GM18868 (cell line): ENCODE measurements at regions not wholly inside any gene's neighbourhood (a gene's known extent, or its start where the extent isn't known, plus 50 kb on each side); places are given as distances from the start of the nearest gene placed in this dataset.

Experiments
- ATAC-seq: cut with Tn5 transposase; IDR thresholded peaks from one replicate; pipeline ENCODE4 v1.9.1; 2021; ENCODE audit warnings: mild to moderate bottlenecking, moderate library complexity; ENCODE audit not compliant: unreplicated experiment

GRCh38 chr22:48396785-48397530, 1430.7 kb downstream of the BRD1 start:
- no peak for ATAC-seq

GRCh38 chr22:48396091-48396784, 1431.4 kb downstream of the BRD1 start:
- ATAC-seq = no peak

- ATAC-seq = no peak
Observed at GRCh38 chr22:48395201-48395600, 1432.5 kb downstream of the BRD1 start.

- no peak for ATAC-seq
Observed at GRCh38 chr22:48394787-48395186, 1432.9 kb downstream of the BRD1 start.

GRCh38 chr22:48393885-48394284, 1433.8 kb downstream of the BRD1 start:
- no peak for ATAC-seq

GRCh38 chr22:48393041-48393370, 1434.7 kb downstream of the BRD1 start:
- ATAC-seq = no peak

- no peak for ATAC-seq
Observed at GRCh38 chr22:48391820-48392219, 1435.9 kb downstream of the BRD1 start.

- ATAC-seq = no peak
Observed at GRCh38 chr22:48391171-48391711, 1436.4 kb downstream of the BRD1 start.

- ATAC-seq = no peak
Observed at GRCh38 chr22:48389916-48390315, 1437.8 kb downstream of the BRD1 start.

GRCh38 chr22:48382197-48382596, 1445.5 kb downstream of the BRD1 start:
- ATAC-seq = no peak

- no peak for ATAC-seq
Observed at GRCh38 chr22:48380016-48380665, 1447.5 kb downstream of the BRD1 start.

GRCh38 chr22:48379371-48379770, 1448.3 kb downstream of the BRD1 start:
- ATAC-seq = no peak

GRCh38 chr22:48378673-48379072, 1449.0 kb downstream of the BRD1 start:
- ATAC-seq = no peak

- no peak for ATAC-seq
Observed at GRCh38 chr22:48376936-48377712, 1450.5 kb downstream of the BRD1 start.

GRCh38 chr22:48376428-48376827, 1451.2 kb downstream of the BRD1 start:
- ATAC-seq = no peak

- no peak for ATAC-seq
Observed at GRCh38 chr22:48373626-48374173, 1454.0 kb downstream of the BRD1 start.

- no peak for ATAC-seq
Observed at GRCh38 chr22:48372390-48372789, 1455.3 kb downstream of the BRD1 start.

- ATAC-seq = no peak
Observed at GRCh38 chr22:48371391-48371790, 1456.3 kb downstream of the BRD1 start.

- no peak for ATAC-seq
Observed at GRCh38 chr22:48370508-48371325, 1457.0 kb downstream of the BRD1 start.
